ENCODE measurements at regions not wholly inside any gene's neighbourhood (a gene's known extent, or its start where the extent isn't known, plus 50 kb on each side); places are given as distances from the start of the nearest gene placed in this dataset.

DNA sequence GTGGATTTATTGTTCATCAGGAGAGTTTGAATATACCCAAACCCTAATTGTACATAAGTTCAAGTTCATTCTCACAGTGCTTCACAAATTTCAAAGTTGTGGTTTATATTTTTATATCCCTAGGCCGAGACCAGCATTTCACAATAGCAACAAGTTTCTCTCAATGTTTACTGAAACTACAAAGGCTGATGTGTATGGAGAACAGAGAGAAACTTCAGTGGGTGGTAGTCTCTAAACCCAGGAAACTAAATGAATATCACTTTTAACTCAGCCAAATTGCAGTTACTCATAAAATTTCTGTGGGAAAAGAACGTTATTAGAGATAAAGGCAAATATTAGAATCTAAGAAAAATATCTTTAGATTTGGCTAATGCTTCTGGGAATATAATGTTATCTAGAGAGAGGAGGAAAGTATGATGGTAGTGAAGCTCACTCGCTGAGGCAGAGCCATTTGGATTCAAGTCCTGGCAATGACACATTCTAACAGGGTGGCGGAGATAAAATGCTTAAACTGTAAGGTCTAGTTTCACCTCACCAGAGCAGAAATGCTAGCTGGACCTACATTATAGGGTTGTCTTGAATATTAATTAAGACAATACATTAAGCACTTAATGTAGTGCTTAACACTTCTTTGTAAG, 514.8 kb downstream of the EPHA3 start:
- Histone ChIP-seq H3K27ac (no peak overlapping the region), H3K4me1 (no peaks in the 10 kb centered on the region), H3K4me3 (replicated peaks in 1 of 3) (no peak overlapping the region), H3K36me3 (no peaks in the 10 kb centered on the region), H3K9me3 (no peaks in the 10 kb centered on the region), H3K27me3 (no peaks in the 10 kb centered on the region)
- intact Hi-C loops (cut with DNase I): no loop called here
- DNase-seq: no peak
- TF ChIP-seq POLR2A (IDR thresholded peaks at IDR 0.05) (no peak), CTCF (IDR thresholded peaks at IDR 0.05) (no peak)
- 73 to 88% methylated on average over 4 of the region's 4 CpGs for WGBS, 2 donors

GRCh38 chr3:89624494-89624893, 517.1 kb downstream of the EPHA3 start:
- no peaks in the 10 kb centered on the region for H3K27me3 ChIP-seq
- H3K27ac ChIP-seq: no peak overlapping the region
- WGBS, 2 donors: 87 to 93% methylated on average over 4 of the region's 4 CpGs
- H3K9me3 ChIP-seq: no peaks in the 10 kb centered on the region
- TF ChIP-seq POLR2A (IDR thresholded peaks at IDR 0.05) (no peak), CTCF (IDR thresholded peaks at IDR 0.05) (no peak)
- intact Hi-C loops (cut with DNase I): no loop called here
- peaks cover 4 to 9% of the 10 kb centered on the region in 2 donors for H3K4me1 ChIP-seq
- H3K36me3 ChIP-seq: no peaks in the 10 kb centered on the region
- H3K4me3 ChIP-seq (replicated peaks in 1 of 3): no peak overlapping the region
- no peak for DNase-seq

GRCh38 chr3:89625945-89626344, 518.5 kb downstream of the EPHA3 start:
- intact Hi-C loops (cut with DNase I): no loop called here

GRCh38 chr3:89628856-89629670, 521.6 kb downstream of the EPHA3 start:
- Histone ChIP-seq H3K4me3 (replicated peaks in 1 of 3) (no peak overlapping the region), H3K36me3 (no peaks in the 10 kb centered on the region), H3K4me1 (peaks cover 4 to 9% of the 10 kb centered on the region in 2 donors), H3K27ac (no peak overlapping the region), H3K9me3 (no peaks in the 10 kb centered on the region), H3K27me3 (no peaks in the 10 kb centered on the region)
- DNase-seq: peak; percentile 73 to 92
- WGBS, 2 donors: 27 to 42% methylated on average over 5 of the region's 5 CpGs
- intact Hi-C loops (cut with DNase I): no loop called here
- TF ChIP-seq POLR2A (IDR thresholded peaks at IDR 0.05): no peak
- TF ChIP-seq CTCF (IDR thresholded peaks at IDR 0.05): no peak

More at GRCh38 chr3:89625945-89626344, 518.5 kb downstream of the EPHA3 start:
- H3K36me3 ChIP-seq: no peaks in the 10 kb centered on the region
- H3K27me3 ChIP-seq: no peaks in the 10 kb centered on the region
- 71 to 87% methylated on average over 2 of the region's 2 CpGs for WGBS, 2 donors
- DNase-seq: no peak
- TF ChIP-seq CTCF (IDR thresholded peaks at IDR 0.05) (no peak), POLR2A (IDR thresholded peaks at IDR 0.05) (no peak)
- no peak overlapping the region for H3K27ac ChIP-seq
- no peaks in the 10 kb centered on the region for H3K9me3 ChIP-seq
- H3K4me3 ChIP-seq (replicated peaks in 1 of 3): no peak overlapping the region
- H3K4me1 ChIP-seq: peaks cover 4 to 9% of the 10 kb centered on the region in 2 donors

GRCh38 chr3:89635137-89635536, 527.7 kb downstream of the EPHA3 start:
- no peak overlapping the region for H3K4me3 ChIP-seq (replicated peaks in 1 of 3)
- no peaks in the 10 kb centered on the region for H3K27me3 ChIP-seq
- no peaks in the 10 kb centered on the region for H3K9me3 ChIP-seq
- TF ChIP-seq POLR2A (IDR thresholded peaks at IDR 0.05): no peak
- TF ChIP-seq CTCF (IDR thresholded peaks at IDR 0.05): no peak
- no peak for DNase-seq
- H3K36me3 ChIP-seq: no peaks in the 10 kb centered on the region
- intact Hi-C loops (cut with DNase I): no loop called here
- H3K27ac ChIP-seq: no peak overlapping the region
- no peaks in the 10 kb centered on the region for H3K4me1 ChIP-seq
